ENCODE measurements at regions not wholly inside any gene's neighbourhood (a gene's known extent, or its start where the extent isn't known, plus 50 kb on each side); places are given as distances from the start of the nearest gene placed in this dataset.

- TF ChIP-seq CTCF (conservative IDR thresholded peaks at IDR 0.05): peak; percentile 65
- H3K36me3 Mint-ChIP-seq: no peaks in the 10 kb centered on the region
- peaks cover 4% of the 10 kb centered on the region for H3K9me3 Mint-ChIP-seq
- no peaks in the 10 kb centered on the region for H3K4me1 Mint-ChIP-seq (ENCODE audit: unreplicated experiment)
- H3K27me3 Mint-ChIP-seq: no peaks in the 10 kb centered on the region
- no peak for DNase-seq (ENCODE audit: extremely low spot score, unreplicated experiment)
- H3K4me3 Mint-ChIP-seq: no peak overlapping the region
- H3K27ac Mint-ChIP-seq: no peak overlapping the region
Measured at GRCh38 chr3:16723978-16724377, 118.8 kb upstream of the DAZL start.

GRCh38 chr3:16724487-16724886 lies 119.3 kb upstream of the DAZL start:
- Mint-ChIP-seq H3K4me3 (no peak overlapping the region), H3K27me3 (no peaks in the 10 kb centered on the region)
- no peak for TF ChIP-seq CTCF (conservative IDR thresholded peaks at IDR 0.05)

GRCh38 chr3:16725972-16726371 lies 120.7 kb upstream of the DAZL start:
- Mint-ChIP-seq H3K27me3 (no peaks in the 10 kb centered on the region), H3K9me3 (peaks cover 8% of the 10 kb centered on the region), H3K27ac (no peak overlapping the region), H3K4me1 (ENCODE audit: unreplicated experiment) (no peaks in the 10 kb centered on the region), H3K4me3 (no peak overlapping the region), H3K36me3 (no peaks in the 10 kb centered on the region)
- no peak for DNase-seq (ENCODE audit: extremely low spot score, unreplicated experiment)
- TF ChIP-seq CTCF (conservative IDR thresholded peaks at IDR 0.05): no peak

More at GRCh38 chr3:16724487-16724886, 119.3 kb upstream of the DAZL start:
- H3K27ac Mint-ChIP-seq: no peak overlapping the region
- DNase-seq (ENCODE audit: extremely low spot score, unreplicated experiment): no peak
- H3K36me3 Mint-ChIP-seq: no peaks in the 10 kb centered on the region
- H3K9me3 Mint-ChIP-seq: peaks cover 8% of the 10 kb centered on the region
- no peaks in the 10 kb centered on the region for H3K4me1 Mint-ChIP-seq (ENCODE audit: unreplicated experiment)

GRCh38 chr3:16728770-16729745 lies 123.8 kb upstream of the DAZL start:
- Mint-ChIP-seq H3K27me3 (peaks cover 3% of the 10 kb centered on the region), H3K36me3 (no peaks in the 10 kb centered on the region), H3K4me3 (peak overlapping the region; percentile 6), H3K9me3 (peaks cover 11% of the 10 kb centered on the region), H3K4me1 (ENCODE audit: unreplicated experiment) (no peaks in the 10 kb centered on the region), H3K27ac (no peak overlapping the region)
- no peak for DNase-seq (ENCODE audit: extremely low spot score, unreplicated experiment)
- TF ChIP-seq CTCF (conservative IDR thresholded peaks at IDR 0.05): no peak

GRCh38 chr3:16738451-16738850 lies 133.2 kb upstream of the DAZL start:
- Mint-ChIP-seq H3K9me3 (peaks cover 7% of the 10 kb centered on the region), H3K27ac (no peak overlapping the region), H3K36me3 (no peaks in the 10 kb centered on the region), H3K4me3 (no peak overlapping the region), H3K27me3 (no peaks in the 10 kb centered on the region), H3K4me1 (ENCODE audit: unreplicated experiment) (no peaks in the 10 kb centered on the region)
- DNase-seq (ENCODE audit: extremely low spot score, unreplicated experiment): no peak
- TF ChIP-seq CTCF (conservative IDR thresholded peaks at IDR 0.05): no peak

All from type B pancreatic cell (in vitro differentiated cells).